ENCODE measurements at regions not wholly inside any gene's neighbourhood (a gene's known extent, or its start where the extent isn't known, plus 50 kb on each side); places are given as distances from the start of the nearest gene placed in this dataset.

DNA sequence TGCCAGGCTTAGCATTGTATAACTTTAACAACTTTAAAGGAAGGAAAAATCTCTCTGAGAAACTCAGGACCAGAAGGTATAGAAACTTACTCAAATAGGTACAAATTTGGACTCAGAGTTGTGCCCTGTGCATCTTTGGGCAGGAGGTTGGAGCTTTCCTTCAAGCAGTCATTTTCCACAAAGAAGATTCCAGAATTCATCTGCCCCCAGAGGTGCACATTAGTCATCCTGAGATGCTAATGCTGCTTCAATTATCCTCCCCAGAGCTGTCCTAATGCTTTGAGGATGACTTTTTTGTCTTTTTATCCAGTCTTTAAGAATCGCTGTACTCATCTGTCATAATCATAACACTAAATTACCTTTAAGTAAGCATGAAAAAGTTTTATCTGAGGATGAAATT, 243.0 kb upstream of the WWC1 start:
- no peak for TF ChIP-seq POLR2AphosphoS5 (IDR thresholded peaks at IDR 0.05)
- TF ChIP-seq, protein P1, sequence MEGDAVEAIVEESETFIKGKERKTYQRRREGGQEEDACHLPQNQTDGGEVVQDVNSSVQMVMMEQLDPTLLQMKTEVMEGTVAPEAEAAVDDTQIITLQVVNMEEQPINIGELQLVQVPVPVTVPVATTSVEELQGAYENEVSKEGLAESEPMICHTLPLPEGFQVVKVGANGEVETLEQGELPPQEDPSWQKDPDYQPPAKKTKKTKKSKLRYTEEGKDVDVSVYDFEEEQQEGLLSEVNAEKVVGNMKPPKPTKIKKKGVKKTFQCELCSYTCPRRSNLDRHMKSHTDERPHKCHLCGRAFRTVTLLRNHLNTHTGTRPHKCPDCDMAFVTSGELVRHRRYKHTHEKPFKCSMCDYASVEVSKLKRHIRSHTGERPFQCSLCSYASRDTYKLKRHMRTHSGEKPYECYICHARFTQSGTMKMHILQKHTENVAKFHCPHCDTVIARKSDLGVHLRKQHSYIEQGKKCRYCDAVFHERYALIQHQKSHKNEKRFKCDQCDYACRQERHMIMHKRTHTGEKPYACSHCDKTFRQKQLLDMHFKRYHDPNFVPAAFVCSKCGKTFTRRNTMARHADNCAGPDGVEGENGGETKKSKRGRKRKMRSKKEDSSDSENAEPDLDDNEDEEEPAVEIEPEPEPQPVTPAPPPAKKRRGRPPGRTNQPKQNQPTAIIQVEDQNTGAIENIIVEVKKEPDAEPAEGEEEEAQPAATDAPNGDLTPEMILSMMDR (IDR thresholded peaks at IDR 0.05 in 8 of 11, conservative IDR thresholded peaks at IDR 0.05 in 3 of 11) = no peak
